GM21717 (cell line): ENCODE measurements at regions not wholly inside any gene's neighbourhood (a gene's known extent, or its start where the extent isn't known, plus 50 kb on each side); places are given as distances from the start of the nearest gene placed in this dataset.
A peak's percentile ranks its signal among the peaks of the same experiment; 100 is the strongest.
"Not testable (repeated sequence)": the region's sequence is repeated elsewhere in the genome, so short reads cannot be mapped to it uniquely, and the experiment has no call there.

ENCODE experiments used
- ATAC-seq: cut with Tn5 transposase; IDR thresholded peaks from one replicate; pipeline ENCODE4 v1.9.1; 2021; ENCODE audit warnings: mild to moderate bottlenecking, moderate library complexity; ENCODE audit not compliant: unreplicated experiment

DNA sequence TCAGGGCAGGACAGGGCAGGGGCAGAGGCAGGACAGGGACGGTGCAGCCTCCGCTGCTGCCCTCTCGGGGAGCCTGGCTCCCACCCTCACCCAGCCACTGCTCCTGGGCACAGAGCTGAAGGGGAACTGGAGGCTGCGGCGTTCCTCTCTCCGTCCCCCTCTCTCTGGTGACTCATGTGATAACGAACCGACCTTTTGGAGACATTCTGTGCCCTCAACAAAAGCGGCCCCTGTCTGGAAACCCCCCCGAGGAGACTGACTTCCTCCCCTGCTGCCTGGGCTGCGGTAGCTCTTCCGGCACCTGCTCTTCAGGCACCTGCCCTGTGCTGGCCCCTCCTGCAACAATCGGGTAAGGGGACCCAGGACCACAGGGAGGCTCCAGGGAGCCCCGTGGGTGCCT is 5419.6 kb upstream of the TPTE start:
- not testable (repeated sequence) for ATAC-seq

DNA sequence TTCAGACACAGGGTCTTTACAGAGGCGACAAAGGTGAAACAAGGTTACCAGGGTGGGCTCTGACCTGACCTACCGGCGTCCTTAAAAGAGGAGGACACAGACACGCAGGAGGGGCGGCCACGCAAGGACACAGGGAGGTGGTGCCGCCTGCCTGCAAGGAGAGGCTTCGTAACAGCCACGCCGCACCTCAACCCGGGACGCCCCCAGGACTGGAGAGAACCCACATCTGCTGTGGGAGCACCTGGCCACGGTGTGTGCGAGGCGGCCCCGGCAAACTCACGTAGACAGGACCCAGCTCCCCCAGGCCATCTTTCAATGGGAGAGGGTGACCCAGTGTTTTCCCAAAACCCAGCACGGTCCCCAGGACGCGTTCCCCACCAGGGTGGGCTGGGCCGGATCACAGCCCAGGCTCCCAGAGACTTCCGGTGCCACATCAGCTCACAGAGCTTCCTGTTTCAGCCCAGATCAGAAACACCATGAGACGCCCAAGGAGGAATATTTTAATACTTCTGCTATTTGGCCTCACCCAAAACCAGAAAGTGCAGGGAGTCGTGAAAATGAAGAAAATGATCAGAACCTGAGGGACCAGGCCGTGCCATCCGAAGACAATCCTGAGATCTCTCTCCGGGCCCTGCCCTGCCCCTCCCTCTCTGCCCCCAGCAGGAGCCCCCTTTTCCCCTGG is 5417.4 kb upstream of the TPTE start:
- ATAC-seq: not testable (repeated sequence)

DNA sequence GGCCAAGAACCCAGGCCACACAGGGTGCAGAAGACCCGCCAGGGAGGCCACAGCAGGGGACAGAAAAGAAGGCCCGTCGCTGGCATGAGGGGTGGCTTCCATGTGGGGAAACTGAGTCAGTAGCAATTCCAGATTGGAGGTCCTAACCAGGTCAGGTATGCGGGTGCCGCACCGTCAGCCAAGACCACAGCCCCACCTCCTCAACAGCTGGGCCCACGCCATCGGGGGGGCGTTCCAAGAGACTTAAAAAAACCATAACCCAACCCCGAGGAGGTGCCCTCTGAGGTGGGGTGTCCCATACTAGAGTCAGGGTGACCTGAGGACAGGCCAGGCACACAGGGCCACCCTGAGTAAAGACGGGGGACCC is 5416.8 kb upstream of the TPTE start:
- not testable (repeated sequence) for ATAC-seq

DNA sequence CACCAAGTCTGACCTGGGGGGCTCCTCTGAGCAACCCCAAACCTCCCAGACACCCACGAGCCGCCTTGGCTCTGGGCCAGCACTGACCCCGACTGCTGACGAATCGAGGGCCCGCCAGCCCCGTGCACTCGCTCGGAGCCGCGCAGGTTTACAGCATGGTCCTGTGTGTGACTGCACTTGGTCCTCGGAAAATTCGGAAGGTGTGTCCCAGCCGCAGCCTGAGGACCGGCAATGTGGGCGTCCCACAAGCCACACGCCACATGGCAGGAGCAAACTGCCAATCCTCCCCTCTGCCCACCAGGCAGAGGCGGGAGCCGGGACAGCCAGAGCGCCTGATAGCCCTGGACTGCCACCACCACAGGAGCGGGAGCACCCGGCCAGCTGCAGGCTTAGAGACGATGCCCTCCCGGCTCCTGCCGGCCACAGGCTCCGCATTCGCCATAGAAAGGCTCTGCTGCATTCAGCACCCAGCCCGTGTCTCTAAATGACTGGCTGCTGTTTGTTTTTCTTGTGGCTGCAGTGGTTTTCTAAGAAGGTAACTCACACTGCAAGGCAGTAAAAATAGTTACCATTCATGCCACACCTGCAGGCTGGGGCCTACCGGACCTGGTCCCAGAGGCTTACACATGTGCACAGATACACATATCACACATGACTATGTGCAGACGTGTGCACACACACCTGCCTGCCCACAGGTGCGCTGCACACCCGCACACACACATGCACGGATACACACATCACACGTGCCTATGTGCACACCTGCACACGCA is 5415.3 kb upstream of the TPTE start:
- ATAC-seq: not testable (repeated sequence)

DNA sequence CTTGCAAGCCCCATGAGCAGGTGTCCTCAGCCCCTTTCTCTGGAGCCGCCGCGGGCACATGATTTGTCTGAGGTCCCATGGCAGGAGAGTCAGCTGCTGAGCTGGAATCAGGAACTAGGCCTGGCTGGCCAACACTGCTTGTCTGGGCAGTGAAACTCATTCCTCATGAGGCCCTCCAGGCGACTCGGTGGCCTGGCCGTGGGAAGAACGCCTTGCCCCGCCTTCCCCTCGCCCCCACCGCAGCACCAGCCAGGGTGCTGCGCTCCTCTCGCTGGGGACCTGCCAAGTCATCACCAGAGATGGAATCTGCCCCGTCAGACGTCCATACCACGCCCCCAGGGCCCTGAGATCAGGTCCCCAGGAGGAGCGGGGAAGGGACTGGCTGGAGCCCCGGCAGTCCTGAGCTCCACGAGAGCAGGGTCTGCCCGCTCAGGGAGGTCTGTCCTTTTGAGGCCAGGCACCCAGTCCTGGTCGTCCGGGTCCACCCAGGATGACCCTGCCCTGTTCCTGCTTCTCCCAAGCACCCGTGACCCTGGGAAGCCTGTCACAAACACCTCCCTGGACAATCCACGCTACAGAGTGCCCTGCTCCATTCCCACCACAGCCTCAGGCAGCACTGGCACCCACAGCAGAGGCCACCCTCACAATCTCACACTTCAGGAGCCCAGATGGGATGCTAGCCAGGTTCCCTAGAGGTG is 5414.5 kb upstream of the TPTE start:
- ATAC-seq: not testable (repeated sequence)

DNA sequence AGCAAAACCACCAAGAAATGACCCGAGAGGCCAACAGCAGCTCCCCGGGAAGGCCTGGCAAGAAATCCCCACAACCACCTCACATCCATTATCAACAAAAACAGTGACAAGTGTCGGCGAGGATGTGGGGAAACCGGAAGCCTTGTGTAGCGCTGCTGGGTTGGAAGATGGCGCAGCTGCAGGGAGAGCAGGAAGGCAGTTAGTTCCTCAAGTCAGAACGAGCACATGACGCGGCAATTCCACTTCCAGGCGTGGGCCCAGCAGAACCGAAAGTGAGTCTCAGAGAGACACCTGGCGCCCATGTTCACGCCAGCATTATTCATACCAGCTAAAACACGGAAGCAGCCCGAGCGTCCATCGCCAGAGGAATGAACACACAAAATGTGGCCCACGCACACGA is 5413.7 kb upstream of the TPTE start:
- ATAC-seq: not testable (repeated sequence)

DNA sequence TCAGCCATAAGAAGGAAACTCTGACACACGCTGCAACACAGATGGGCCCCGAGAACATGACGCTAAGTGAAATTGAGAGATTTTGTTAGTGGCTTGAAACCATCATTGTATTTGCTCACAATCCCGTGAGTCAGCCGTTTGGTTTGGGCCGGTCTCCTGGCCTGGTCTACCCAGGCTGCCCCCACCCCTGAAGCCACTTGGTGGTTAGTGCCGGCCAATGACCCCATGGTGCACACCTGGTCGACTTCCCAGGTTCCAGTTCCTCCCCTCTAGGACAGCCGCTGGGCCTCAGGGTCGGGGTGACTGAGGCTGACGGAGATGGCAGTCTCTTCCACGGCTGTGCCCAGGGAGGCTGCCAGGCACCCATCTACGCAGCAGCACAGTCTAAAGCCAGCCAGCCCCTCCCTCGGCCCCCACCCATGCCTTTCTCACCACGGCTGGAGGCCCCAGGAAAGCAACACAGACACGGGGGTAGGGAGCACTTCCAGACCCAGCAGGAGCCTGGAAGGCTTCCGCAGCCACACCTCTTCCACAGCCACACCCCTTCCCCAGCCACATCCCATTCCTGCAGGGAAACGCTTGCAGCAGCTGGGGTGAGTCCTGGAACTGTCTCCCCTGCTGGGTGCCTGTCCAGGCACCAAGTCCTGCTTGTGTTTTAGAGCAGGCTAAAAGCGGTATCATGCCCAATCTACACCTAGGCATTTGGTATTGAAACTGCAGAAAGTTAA is 5413.2 kb upstream of the TPTE start:
- not testable (repeated sequence) for ATAC-seq

DNA sequence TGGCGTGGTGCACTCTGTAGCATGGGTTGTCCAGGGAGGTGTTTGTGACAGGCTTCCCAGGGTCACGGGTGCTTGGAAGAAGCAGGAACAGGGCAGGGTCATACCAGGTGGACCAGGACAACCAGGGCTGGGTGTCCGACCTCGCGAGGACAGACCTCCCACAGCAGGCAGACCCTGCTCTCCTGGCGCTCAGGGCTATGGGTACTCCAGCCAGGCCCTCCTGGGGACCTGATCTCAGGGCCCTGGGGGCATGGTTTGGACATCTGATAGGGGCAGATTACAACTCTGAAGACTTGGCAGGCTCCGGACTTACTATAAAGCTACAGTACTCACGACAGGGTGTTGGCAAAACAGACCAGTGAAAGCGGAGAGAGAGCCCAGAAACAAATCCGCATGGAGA is 5410.2 kb upstream of the TPTE start:
- ATAC-seq: not testable (repeated sequence)

DNA sequence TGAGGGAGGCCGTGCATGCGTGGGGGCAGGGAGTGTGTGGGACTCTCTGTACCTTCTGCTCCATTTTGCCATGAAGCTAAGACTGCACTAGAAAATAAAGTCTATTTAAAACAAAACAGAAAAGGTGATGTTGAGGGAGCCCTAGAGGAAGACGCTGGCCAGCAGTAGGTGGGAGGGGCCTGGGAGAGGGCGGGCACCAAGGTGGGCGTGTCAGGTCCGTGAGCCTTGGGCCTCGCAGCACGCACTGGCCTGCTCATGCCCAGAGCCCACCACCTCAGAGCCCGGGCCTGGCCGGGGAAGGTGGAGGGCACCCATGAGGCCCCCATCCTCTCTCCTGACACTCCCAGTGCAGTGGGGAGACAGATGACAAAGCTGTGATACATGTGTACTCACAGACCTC is 5408.3 kb upstream of the TPTE start:
- not testable (repeated sequence) for ATAC-seq

DNA sequence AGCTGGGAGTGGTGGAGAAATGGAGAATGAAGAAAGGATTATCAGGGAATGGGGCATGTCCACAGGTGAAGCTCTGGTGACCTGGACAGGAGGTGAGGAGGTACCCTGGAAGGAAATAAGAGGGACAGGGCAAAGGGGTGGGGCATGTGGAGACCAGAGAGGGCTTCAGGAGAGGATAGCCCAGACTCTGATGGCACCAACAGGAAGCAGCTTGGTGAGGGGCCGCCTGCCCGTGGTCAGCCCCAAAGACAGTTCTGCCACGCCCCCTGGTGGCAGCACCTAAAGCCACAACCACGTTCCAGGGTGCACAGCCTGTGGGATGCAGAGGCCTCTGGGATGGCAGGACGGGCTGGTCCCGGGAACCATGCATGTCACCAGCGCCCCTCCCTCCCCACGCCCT is 5406.9 kb upstream of the TPTE start:
- ATAC-seq: not testable (repeated sequence)

DNA sequence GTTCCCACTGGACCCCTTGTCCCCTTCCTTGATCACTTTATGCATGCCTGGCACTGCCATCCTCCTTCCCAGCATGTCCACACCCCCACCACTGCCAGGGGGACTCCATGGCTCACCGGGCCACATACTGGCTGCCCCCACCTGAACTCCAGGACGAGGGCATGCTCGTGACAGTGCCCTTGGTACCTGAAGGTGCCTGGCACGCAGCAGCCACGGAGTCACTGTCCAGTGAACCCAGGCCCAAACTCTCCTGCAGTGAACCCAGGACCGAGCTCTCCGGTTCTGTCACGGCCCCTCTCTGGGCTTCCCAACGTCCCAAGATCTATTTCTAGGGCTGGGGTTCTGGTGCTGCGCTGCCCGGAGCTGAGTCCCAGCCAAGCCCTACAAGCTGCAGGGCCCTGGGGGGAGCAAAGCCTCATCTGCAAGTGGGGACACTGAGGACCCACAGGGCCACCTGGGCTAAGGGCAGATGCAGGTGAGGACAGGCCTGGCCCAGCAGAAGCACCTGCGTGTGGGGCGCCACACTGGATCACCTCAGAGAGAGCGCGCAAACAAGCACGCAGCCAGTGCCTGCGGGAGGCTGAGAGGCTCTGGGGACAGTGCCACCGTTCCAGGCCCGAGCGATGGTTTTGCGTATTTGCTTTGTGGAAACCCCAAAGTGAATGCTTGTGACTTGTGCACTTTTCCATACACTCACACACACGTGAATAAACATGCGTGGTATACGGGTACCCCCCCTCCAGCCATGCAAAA is 5406.3 kb upstream of the TPTE start:
- not testable (repeated sequence) for ATAC-seq

DNA sequence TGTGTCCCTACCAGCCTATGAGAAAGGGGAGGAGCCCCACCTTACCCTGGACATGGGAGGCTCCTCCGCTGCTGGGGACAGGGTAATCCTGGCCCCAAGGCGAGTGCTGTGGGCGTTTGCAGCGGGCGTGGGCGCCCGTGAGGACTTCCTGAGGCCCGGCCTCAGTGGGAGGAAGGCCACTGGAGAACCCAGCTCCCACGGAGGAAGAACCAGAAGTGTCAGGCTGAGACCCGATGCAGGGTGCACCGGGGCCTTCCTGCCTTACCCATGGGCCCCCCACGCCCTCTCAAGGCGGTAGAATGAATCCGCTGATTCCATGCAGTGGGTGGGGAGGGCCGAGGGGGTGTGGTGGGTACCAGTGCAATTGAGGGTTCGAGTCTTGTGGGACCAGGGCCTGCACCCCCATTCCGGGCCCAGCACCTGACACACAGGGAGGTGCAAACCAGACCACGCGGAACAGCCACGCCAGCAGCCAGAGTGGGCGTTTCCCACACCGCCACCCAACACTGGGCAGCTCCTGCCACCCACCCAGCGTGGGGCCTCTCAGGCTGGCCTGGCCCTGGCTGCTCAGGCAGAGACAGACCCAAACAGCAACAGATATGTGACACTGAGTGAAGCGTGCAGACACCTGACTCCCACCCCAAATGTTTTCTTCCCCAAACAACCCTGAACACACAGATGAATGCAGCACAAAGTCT is 5405.6 kb upstream of the TPTE start:
- ATAC-seq: not testable (repeated sequence)

DNA sequence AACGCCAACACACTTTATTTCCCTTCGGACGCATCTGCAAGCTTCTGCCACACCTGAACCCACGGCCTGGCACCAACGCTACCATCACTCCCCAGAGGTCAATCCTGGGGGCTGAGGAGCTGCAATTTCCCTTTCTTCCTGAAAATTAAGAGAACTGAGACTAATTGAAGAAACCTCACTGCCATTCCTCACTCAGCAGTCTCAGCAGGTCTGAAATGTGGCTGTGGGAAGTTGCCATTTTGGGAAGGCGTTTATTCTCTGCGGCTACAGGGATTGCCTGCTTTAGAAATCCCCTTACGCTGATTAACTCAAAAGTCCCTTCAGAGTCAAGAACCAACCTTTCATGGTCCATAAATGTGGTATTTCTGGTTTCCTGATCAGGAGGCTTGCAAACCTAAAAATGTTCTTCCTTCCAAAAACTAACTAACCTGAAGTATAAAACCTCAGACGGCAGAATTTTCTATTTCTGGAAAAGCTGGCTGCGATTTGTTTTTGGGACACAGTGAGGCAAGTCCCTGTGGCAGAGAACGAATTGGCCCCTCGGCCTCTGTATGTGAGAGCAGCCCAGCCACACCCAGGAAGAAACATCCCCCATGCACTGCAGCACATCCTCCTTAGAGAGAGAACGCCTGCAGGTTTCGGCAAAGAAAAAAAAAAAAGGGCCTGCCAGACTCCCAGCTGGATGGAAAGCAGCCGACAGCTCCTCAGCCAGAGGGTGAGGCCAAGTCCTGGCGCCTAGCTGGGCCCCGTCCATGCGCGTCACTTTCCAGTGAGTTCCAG is 5404.8 kb upstream of the TPTE start:
- not testable (repeated sequence) for ATAC-seq

DNA sequence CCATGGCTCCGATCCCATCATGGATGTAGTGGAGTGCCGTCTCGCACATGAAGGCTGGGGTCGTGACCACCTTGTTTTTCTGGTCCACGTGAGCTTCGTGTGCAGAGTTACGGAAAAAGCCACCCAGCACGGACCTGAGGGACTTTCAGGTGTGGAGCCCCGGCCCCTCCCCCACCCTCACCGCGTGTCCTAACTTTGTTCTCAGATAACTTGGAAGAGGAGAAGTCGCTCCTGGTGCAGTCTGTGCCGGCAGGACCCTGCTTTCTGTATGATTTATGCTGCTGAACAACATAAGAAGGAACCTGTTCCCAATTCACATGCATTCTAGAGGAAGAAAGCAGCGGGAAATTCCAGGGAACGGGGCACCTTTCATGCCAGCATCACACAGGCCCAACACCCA is 5404.2 kb upstream of the TPTE start:
- ATAC-seq: not testable (repeated sequence)

DNA sequence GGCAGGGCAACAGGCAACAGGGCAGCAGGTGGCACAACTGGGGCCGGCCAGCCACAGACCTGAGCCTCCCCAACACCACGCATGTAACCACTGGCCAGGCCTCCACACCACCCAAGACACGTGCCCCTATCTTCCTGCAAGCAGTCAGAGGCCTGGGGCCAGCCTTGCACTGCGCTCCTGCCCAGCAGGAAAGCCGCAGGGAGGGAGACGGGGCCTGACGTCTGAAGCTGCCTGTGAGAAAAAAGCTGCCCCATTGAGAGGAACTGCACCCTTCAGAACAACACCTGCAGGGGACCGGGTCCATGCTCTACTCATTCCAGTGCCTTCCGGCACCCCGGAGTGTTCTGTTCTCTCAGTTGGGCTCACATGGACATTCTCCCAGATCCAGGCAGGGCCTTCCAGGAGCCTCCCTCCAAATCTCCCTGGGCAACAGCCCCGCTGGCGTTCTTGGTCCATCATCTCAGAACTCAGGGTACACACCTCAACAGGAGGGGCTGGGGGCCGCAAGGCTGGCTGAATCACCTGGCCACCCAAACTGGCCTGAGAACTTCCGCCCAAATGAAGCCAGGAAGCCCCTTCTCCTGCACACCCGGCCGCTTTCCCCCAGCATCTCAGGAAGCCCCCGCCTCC is 5403.6 kb upstream of the TPTE start:
- ATAC-seq: not testable (repeated sequence)

DNA sequence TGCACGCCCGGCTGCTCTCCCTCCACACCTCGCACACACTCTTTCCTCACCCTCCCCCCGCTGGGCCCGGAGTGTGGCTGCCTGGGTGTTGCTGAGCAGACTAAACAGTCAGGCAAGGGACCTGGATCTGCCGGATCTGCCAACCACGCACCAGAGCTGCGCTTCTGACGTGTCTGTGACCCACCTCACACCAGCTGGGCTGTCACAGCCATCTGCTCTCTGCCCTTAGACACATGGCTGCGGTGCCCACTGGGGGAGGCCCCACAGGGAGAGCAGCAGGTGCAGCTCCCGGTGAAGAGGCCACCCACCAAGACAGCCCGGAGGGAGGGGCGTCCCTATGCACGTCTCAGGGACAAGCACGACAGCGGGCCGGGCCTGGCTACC is 5403.1 kb upstream of the TPTE start:
- ATAC-seq: peak; percentile 38

DNA sequence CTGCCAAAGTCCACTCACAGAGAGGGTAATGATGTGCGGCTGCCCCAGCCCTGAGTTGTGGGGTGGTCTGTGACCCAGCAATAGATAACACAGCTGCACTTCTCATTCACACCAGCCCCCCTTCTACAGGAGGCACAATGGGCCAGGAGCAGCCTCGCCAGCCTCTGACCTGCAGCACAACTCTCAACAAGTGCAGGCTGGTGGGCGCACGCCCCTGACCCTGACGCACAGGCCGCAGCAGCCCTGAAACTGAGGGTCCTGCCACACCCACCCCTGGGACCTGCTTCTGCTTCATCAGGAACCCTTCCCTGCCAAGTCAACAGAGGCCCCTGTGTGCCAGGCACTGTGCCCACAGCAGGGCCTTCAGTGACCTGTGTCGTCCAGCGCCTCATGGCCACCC is 5402.2 kb upstream of the TPTE start:
- ATAC-seq: not testable (repeated sequence)

DNA sequence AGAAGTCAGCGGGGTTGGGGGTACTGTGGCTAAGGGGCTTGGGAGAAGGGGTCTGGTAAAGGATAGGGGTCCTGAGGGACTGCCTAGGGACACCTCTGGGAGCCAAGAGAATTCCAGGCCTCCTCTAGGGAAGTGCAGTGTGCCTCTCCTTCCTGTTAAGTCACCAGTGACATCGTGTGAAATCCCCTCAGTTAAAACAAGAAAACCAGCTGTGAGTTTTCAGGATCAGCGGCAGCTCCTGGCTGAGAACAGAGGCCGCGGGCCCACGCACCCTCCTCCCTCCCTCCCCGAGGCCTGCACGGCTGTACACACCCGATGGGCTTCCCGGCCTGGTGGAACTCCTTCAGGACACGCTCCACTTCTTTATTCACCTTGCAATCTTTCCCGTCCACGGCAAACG is 5400.0 kb upstream of the TPTE start:
- ATAC-seq: not testable (repeated sequence)

DNA sequence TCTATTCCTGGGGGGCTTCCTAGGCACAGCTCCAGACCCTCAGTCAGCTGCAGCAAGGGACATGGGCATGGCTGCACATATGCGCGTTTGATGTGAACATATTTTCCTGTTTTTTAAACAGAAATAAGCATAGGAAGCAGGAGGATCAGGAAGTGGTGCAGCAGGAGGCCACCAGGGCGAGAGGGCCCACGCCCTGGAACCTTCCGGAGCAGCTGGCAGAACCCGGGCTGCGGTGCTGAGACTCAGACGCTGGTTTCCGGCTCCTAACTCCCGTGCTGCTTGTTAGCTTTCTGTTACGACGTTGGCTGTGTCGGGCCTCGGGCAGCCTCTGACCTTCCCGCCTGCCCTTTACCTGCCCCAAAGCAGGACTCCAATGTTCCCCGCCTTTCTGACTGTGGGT is 5399.5 kb upstream of the TPTE start:
- not testable (repeated sequence) for ATAC-seq
